Stimulated activated CD8-positive, alpha-beta memory T cell treated with anti-CD3 and anti-CD28 coated beads, Interleukin-7, amount 100 ng/mL, for 4 hours (primary cell): ENCODE measurements at regions not wholly inside any gene's neighbourhood (a gene's known extent, or its start where the extent isn't known, plus 50 kb on each side); places are given as distances from the start of the nearest gene placed in this dataset.

Experiments used
- DNase-seq, 2 donors: peaks; one replicate each; pipeline ENCODE4 v3.0.0-alpha.2; 2020; ENCODE audit warnings: low read depth in 2 of 2

DNA sequence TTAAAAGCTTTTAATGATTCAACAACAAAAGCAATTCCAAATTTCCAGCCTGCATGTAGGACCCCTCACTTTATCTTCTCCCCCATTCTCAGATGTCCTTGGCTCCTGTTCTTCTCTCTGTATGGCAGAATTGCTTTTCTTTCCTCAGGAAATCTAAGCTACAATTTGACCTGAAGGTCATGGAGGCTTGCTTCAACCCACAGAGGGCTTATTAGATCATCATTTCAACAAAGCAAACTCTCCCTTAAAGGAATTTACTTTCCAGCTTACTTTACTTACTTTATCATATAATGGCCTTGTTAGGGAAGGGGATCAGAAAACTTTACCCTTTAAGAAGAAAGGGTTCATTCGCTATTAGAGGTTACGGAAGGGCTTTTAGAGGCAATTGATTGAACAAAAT, 211.5 kb downstream of the RAD51AP2 start:
- no peak for DNase-seq

DNA sequence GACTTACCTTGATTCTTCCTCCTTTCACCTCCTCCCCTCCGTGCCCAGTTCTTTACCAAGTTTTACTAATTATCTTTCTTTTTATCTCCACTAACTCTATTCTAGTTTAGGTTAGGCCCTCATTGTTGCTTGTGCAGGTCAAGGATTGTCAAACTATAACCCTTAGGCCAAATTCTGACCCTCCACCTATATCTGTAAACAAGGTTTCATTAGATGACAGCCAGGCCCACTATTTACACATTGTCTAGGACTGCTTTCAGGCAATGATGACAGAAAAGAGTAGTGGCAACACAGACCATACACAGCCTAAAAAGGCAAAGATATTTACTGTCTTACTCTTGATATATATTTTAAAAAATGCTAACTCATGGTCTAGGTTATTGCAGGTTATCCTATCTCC, 212.0 kb downstream of the RAD51AP2 start:
- no peak for DNase-seq

DNA sequence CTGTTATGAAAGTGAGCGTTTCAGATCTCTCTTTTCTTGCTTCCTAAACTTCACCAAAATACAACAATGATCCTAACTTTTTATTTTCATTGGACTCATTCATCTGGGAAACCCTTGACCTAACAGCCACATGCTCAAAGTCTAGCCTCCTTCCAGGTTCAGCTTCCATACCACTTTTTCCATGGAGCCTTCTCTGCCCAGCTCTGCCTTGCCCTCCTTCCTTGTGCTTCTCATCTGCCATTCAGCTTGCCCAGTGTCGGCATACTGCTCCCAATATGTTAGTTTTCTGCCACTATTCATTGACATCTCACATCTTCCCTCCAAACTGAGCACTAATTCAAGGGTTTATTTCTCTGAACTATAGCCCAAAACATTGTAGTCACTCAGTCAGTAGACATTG, 214.7 kb downstream of the RAD51AP2 start:
- no peak for DNase-seq

- DNase-seq: no peak
Measured at GRCh38 chr2:17303054-17303453, 215.2 kb downstream of the RAD51AP2 start.

DNA sequence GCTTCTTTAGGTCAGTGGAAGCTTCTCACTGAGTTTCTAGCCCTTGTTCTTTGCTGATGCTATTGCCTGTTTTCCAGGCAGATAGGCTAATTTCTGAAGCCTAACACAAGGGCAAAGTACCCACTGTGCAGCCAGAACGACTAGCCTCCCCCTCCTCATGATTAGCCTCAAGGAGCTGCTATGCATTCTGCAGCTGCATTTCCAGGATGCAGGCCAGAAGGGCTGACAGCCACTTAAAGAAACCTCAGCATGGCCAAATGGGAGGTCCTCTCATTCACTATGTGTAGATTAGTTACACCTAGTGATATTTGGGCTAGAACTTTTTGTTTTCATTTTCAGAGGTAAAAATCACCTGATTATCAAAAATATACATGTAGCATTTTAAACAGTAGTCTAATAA, 216.0 kb downstream of the RAD51AP2 start:
- DNase-seq: no peak

DNA sequence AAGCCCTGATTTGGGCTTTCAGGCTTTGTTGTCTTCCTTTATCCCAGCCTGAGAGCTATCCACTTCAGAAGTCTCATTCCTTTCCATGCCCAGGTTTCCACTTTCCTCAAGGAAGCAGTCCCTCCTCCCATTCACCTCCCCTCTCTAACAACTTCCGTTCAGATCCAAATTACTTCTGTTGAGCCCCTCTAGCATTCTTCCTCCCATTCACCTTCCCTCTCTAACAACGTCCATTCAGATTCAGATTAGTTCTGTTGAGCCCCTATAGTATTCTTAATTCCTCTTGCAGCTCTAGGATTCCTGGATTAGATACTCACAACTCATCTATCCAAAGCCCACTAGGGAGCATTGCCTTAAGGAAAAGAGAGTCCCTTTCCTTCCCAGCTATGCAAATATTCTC, 216.8 kb downstream of the RAD51AP2 start:
- no peak for DNase-seq

DNA sequence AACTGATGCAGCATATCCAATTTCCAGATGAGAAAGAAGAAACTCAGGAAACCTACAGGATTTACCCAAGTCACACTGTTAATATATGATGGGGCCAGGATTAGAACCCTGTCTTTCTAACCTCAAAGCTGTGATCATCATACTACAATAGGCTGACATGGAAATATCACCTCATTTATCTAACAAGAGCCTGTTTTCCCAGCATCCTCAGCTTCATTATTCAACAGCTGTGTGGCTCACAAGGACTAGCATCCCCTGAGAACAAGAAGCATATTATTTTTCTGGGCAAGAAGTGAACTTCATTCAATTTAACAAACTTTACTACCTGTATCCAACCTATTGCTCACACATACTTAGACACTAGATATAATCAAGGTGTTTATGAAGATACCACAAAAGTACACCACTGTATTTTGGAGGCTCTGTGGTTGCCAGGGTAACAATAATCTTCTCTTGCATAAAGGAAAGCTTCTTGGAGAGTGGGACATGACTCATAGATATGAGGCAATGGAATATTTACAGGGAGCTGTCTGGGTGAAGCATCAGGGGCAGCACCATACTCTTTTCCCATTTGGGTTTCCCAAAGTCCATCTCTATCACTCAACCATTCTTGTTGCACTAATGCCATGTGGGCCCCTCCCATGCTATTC, 218.2 kb downstream of the RAD51AP2 start:
- no peak for DNase-seq

DNA sequence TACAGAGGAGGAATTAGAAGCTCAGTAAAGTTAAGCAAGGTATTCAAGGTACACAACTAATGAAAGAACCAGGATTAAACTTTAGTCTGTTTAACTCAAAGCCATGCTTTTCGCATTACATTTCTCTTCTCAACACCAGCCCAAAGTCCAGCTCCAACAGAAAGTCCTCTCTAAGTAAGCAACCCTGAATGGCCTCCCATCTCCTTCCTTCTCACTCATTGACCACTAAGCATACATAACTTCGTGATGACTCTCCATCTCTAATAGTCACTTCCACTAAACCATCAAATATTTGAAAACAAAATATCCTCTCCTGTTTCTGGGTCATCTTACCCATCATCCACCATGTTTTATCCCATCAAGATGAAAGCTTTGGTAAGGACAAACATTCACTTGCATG, 219.8 kb downstream of the RAD51AP2 start:
- no peak for DNase-seq

DNA sequence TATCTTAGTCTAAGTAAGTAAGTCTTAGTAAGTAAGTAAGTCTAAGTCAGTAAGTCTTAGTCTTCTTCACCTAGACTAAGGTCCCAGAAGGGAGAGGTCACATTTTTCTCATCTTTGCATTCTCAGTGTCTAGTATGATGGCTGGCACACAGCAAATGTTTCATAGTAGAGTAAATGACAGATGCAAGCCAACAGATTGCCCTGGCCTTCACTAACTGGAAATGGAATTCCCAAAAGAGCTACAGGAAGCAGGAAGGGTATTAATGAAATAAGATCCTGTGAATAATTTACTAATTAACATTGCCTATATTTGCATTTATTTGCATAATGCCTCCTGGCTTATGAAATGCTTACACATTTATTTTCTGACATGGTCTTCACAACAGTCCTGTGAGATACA, 221.6 kb downstream of the RAD51AP2 start:
- DNase-seq: no peak

DNA sequence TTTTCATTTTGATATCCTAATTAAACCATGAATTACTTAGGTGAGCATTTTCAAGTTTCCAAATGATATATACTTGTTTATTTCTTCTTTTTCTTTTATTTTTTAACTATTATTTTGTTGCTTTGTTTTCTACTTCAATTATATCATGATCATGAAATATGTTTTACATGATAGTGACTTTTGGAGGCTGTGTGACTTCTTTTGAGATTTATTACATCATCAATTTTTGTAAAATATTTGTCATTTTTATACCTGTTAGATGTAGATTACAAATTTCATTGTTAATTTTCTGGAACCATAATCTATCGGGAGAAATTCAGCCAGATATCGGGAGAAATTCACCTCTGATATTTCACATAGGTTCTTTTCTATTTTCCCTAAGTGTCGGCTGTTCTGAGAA, 228.6 kb downstream of the RAD51AP2 start:
- DNase-seq: no peak

DNA sequence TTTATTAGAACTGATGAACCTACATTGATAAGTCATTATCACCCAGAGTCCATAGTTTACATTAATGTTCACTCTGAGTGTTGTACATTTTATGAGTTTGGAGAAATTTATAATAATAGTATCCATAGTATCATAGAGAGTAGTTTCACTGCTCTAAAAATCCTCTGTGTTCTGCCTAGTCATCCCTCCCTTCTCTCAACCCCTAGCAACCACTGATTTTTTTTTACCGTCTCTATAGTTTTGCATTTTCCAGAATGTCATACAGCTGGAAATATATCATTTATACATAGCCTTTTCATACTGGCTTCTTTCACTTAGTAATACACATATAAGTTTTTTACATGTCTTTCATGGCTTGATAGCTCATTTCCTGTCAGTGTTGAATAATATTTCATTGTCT, 231.1 kb downstream of the RAD51AP2 start:
- no peak for DNase-seq

DNA sequence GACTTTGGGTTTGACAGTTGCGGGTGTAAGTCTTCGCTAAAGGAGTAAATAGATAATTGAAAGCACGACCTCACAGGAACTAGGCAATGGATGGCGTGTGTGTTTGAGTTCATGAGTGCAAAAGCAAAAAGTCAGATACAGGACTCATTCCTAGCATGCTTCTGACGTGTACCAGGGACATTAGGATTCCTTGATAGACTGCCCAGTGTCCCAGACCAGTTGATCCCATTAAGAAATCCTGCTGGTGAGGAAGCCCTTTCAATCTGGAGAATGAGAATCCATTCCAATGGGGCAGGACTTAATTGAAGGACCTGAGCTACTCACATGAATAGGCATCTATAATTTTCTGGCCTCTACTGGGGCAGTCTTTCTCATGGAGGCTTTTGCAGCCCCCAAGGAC, 235.4 kb downstream of the RAD51AP2 start:
- DNase-seq: no peak

DNA sequence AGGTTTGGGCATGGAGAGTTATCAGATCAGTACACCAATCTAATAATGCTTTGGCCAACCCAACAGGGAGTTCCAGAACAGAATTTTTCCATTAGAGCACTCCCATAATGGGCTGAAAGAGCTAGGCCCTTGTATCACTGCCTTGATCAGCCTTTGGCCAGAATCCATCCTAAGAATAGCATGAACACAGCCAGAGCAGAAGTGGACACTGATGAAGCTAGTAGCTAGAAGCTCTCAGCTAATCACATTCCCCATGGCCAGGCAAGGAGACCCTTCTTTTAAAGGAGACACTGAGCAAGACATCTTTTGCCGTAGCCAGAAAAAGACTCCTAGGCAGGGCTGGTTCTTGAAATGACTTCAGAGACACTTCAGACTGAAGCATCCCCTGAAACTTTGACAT, 236.0 kb downstream of the RAD51AP2 start:
- DNase-seq: no peak

GRCh38 chr2:17276220-17276619, 242.0 kb downstream of the RAD51AP2 start:
- DNase-seq: no peak

DNA sequence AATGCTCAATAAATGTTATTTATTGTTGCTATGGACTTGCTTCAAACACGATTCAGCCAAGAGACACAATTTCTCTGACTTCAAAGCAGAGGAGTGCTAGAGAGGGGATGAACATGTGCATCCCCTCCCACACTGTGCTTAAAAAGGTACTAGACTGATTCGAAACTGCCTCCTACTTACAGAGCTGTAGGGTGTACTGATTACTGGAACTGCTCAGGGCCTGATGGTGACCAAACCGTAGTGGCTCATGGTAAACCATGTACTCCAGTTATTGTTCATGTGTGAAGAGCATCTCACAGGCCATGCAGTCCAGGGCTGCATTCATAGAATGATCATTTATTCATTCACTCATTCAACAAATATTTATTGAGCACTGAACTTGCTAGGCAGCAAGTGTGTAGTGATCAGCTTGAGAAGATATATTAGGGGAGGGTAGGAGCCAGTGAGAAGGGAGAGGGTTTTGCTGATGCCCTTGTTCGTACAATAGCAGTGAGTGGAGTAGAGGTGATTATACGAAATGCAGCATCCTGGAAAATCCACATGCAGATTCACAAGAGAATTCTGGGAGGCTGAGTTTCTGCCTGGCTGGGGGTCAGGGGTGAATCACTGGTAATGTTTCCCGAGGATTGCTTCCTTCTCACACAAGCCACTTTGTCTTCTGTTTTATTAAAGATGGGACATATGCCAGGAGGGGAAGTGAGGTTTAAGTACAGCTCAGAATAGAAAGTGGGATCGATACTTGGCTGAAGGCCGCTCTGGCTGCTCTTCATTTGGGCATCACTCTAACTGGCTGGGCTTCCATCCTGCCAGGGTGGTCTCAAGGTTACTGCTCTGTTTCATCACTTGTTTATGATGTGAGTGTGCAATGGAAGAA, 245.4 kb downstream of the RAD51AP2 start:
- DNase-seq: no peak

DNA sequence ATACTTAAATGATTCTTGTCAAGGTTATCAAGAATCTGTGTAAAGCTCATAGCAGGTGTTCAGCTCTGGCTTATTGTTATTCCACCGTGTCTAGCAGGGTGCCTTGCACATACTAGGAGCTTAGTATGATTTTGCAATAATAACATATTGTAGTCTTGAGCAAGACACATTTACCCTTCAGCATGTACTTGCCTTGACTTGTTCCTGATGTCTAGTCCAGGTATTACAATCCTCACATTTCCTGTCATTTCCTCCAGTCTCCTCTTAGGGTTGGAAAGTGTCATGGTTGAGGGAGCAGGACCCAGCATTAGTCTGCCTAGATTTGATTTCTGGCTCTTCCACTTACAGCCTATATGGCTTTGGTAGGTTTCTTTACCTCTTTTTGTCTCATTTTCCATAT, 246.1 kb downstream of the RAD51AP2 start:
- DNase-seq: no peak

DNA sequence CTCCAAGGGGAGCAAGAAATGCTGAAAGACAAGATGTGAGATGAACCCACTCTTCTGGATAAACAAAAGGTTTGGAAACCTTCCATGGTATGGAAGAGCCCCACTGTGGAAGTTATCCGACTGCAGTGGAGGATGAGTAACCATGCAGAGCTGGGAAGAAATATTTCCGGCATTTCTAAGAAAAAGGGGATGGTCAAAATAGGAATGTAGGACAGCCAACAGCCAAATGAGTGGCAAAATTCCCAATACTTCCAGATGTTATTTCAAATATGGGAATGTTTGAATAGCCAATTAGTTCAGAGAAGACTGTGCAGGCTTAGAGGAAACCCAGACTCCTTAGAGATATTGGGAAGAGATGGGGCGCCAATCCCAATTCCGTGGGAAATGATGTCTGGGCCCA, 246.8 kb downstream of the RAD51AP2 start:
- no peak for DNase-seq

DNA sequence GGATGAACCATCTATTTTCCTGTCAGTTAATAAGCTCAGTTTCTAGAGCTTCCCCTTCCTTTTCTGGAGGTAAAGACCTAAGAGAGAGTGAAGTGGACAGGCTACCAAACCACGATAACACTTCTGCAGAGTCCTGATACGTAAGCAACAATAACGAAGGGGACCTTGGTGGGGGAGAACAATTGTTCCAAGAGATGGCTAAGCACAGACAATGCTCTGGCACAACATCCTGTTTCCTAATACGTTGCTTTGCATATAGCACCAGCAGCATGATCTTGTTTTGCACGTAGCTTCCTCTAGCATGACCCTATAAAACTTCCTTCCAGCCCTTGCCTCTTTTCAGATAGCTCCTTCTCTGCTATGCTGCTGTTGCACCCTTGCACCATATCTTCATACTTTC, 247.3 kb downstream of the RAD51AP2 start:
- no peak for DNase-seq

- DNase-seq: no peak
Measured at GRCh38 chr2:17263570-17263968, 254.7 kb downstream of the RAD51AP2 start.

- DNase-seq: no peak
Measured at GRCh38 chr2:17262854-17263569, 255.2 kb downstream of the RAD51AP2 start.

GRCh38 chr2:17259613-17260012, 258.6 kb downstream of the RAD51AP2 start:
- no peak for DNase-seq

DNA sequence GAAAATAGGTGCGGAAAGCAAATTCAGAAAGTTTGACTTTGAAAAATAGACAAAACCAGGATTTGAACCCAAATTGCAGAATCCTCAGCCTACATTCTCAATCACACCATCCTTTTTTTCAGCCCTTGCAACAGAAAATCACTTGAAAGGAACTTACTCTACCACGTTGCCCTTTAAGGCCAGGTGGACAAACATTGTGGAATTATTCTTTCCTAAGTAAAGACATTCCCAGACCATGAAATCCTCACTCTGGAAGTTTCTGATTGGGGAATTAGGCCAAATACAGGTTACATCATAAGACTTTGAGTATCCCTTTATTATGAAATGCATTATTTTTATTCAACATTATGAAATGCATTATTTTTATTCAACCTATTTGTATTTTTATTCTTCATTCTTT, 259.4 kb downstream of the RAD51AP2 start:
- no peak for DNase-seq
